ENCODE measurements at regions not wholly inside any gene's neighbourhood (a gene's known extent, or its start where the extent isn't known, plus 50 kb on each side); places are given as distances from the start of the nearest gene placed in this dataset.

- TF ChIP-seq JUND (IDR thresholded peaks at IDR 0.05) (no peak), MEF2A (IDR thresholded peaks at IDR 0.05; ENCODE audit: borderline replicate concordance, low read depth) (no peak), FOXM1 (IDR thresholded peaks at IDR 0.05; ENCODE audit: low read depth) (no peak), TEAD4 (IDR thresholded peaks at IDR 0.05; ENCODE audit: borderline replicate concordance, insufficient read depth) (no peak), CHD2 (IDR thresholded peaks at IDR 0.05; ENCODE audit: low read length, partially characterized antibody) (no peak), RFX5 (IDR thresholded peaks at IDR 0.05; ENCODE audit: low read length) (no peak), MAX (IDR thresholded peaks at IDR 0.05; ENCODE audit: low read depth) (no peak), YY1 (IDR thresholded peaks at IDR 0.05; ENCODE audit: low read depth) (no peak), USF1 (IDR thresholded peaks at IDR 0.05; ENCODE audit: borderline replicate concordance, low read depth) (no peak), TCF12 (IDR thresholded peaks at IDR 0.05) (no peak), ZBTB33 (IDR thresholded peaks at IDR 0.05; ENCODE audit: borderline replicate concordance, low read depth) (no peak), IRF3 (IDR thresholded peaks at IDR 0.05; ENCODE audit: low read depth, low read length) (no peak), RAD21 (IDR thresholded peaks at IDR 0.05; ENCODE audit: low read length) (no peak), CTCF (IDR thresholded peaks at IDR 0.05) (no peak), RCOR1 (IDR thresholded peaks at IDR 0.05; ENCODE audit: low read length) (no peak), SMC3 (IDR thresholded peaks at IDR 0.05; ENCODE audit: low read depth, low read length) (no peak), ELF1 (IDR thresholded peaks at IDR 0.05) (no peak), REST (IDR thresholded peaks at IDR 0.05; ENCODE audit: low read depth, low read length) (no peak), EZH2phosphoT487 (IDR thresholded peaks at IDR 0.05; ENCODE audit: borderline replicate concordance, low read depth) (no peak)
- H3K27ac ChIP-seq (ENCODE audit: low read depth in 2 of 2, low read length in 1 of 2) = no peak overlapping the region
- no peaks in the 10 kb centered on the region for H4K20me1 ChIP-seq (ENCODE audit: insufficient read depth)
- H3K9ac ChIP-seq = no peak overlapping the region
- POLR2A ChIA-PET = no interaction called here
- H3K4me3 ChIP-seq (ENCODE audit: low read depth in 2 of 2, low read length in 1 of 2) = no peak overlapping the region
- peaks cover 0 to 7% of the 10 kb centered on the region in 2 experiments; a peak in 2 of 4 replicates for H3K4me1 ChIP-seq (ENCODE audit: control insufficient read depth in 1 of 2, insufficient read depth in 2 of 2, low read depth in 1 of 2, low read length in 1 of 2)
- no peak overlapping the region for H2AFZ ChIP-seq (ENCODE audit: low read depth)
- H3K9me2 ChIP-seq = no peaks in the 10 kb centered on the region
- DNase-seq = no peak
- H3K9me3 ChIP-seq = no peaks in the 10 kb centered on the region
- H3F3A ChIP-seq (replicated peaks; ENCODE audit: insufficient read depth) = no peaks in the 10 kb centered on the region
- no peak overlapping the region for H3K4me2 ChIP-seq
- CTCF ChIA-PET = no interaction called here
- 50% methylated on average over 4 of the region's 4 CpGs for WGBS (ENCODE audit: low lambda C conversion rate)
- no peaks in the 10 kb centered on the region for H3K79me2 ChIP-seq (ENCODE audit: insufficient read depth)
- peaks cover 11% of the 10 kb centered on the region; the same call in 1 of the 2 replicates for H3K27me3 ChIP-seq (ENCODE audit: insufficient read depth)
- H3K36me3 ChIP-seq (replicated peaks in 1 of 2; ENCODE audit: control insufficient read depth in 1 of 2, insufficient read depth in 2 of 2, low read length in 1 of 2) = no peaks in the 10 kb centered on the region
Observed at GRCh38 chrX:39843318-39843717, 254.4 kb downstream of the BCOR start.
